NB4 (cell line): ENCODE measurements at regions not wholly inside any gene's neighbourhood (a gene's known extent, or its start where the extent isn't known, plus 50 kb on each side); places are given as distances from the start of the nearest gene placed in this dataset.
"Not testable (repeated sequence)": the region's sequence is repeated elsewhere in the genome, so short reads cannot be mapped to it uniquely, and the experiment has no call there.

ENCODE experiments used
- DNase-seq: peaks from one replicate; pipeline ENCODE4 v3.0.0; 2010; ENCODE audit warnings: low read depth
- H3K4me3 ChIP-seq: one replicate; pipeline ENCODE4 v1.5.1; 2011; ENCODE audit warnings: mild to moderate bottlenecking, low read depth, low read length, moderate library complexity
- CTCF ChIP-seq: IDR thresholded peaks from one replicate; pipeline ENCODE4 v1.5.1; 2012; ENCODE audit warnings: low read depth, low read length
- MAX ChIP-seq: IDR thresholded peaks from 2 replicates; pipeline ENCODE4 v1.6.1; 2011; ENCODE audit warnings: low read depth, low read length
- MYC ChIP-seq: IDR thresholded peaks from 2 replicates; pipeline ENCODE4 v1.6.1; 2011; ENCODE audit warnings: low read depth, low read length
- POLR2A ChIP-seq: IDR thresholded peaks from 2 replicates; pipeline ENCODE4 v1.6.1; 2011; ENCODE audit warnings: mild to moderate bottlenecking; ENCODE audit not compliant: insufficient read length; ENCODE audit errors: extremely low read depth

- DNase-seq, result no peak
- H3K4me3 ChIP-seq, result no peak overlapping the region
- no peak for TF ChIP-seq POLR2A
These were observed 101.3 kb upstream of the NDUFV2 start for GRCh38 chr18:9001209-9001608.

- TF ChIP-seq POLR2A (no peak), CTCF (no peak), MYC (no peak), MAX (no peak)
- no peak for DNase-seq
- no peak overlapping the region for H3K4me3 ChIP-seq
These were observed 98.9 kb upstream of the NDUFV2 start for GRCh38 chr18:9003406-9004100.

GRCh38 chr18:9004308-9004707 is 98.2 kb upstream of the NDUFV2 start:
- H3K4me3 ChIP-seq, DNase-seq: not testable (repeated sequence)

- not testable (repeated sequence) for H3K4me3 ChIP-seq, DNase-seq
These were observed 94.8 kb upstream of the NDUFV2 start for GRCh38 chr18:9007700-9008099.

GRCh38 chr18:9008200-9008708 is 94.2 kb upstream of the NDUFV2 start:
- DNase-seq, result no peak
- TF ChIP-seq MYC (no peak), POLR2A (no peak), CTCF (no peak), MAX (no peak)
- no peak overlapping the region for H3K4me3 ChIP-seq

- H3K4me3 ChIP-seq, result no peak overlapping the region
- DNase-seq, result no peak
- TF ChIP-seq MYC (no peak), MAX (no peak), CTCF (no peak), POLR2A (no peak)
These were observed 93.5 kb upstream of the NDUFV2 start for GRCh38 chr18:9008709-9009635.

- TF ChIP-seq CTCF, result no peak
- TF ChIP-seq MYC, result no peak
- no peak for TF ChIP-seq POLR2A
- no peak for TF ChIP-seq MAX
- DNase-seq, result no peak
- no peak overlapping the region for H3K4me3 ChIP-seq
These were observed 92.6 kb upstream of the NDUFV2 start for GRCh38 chr18:9009703-9010488.
